ENCODE measurements at regions not wholly inside any gene's neighbourhood (a gene's known extent, or its start where the extent isn't known, plus 50 kb on each side); places are given as distances from the start of the nearest gene placed in this dataset.

GRCh38 chr2:128487650-128488387, 169.2 kb upstream of the HS6ST1 start:
- TF ChIP-seq CTCF (IDR thresholded peaks at IDR 0.05) (no peak), POLR2A (IDR thresholded peaks at IDR 0.05) (no peak)

All from thyroid gland (tissue), 4 donors.